Thoracic aorta (tissue), 2 donors: ENCODE measurements at regions not wholly inside any gene's neighbourhood (a gene's known extent, or its start where the extent isn't known, plus 50 kb on each side); places are given as distances from the start of the nearest gene placed in this dataset.

ENCODE experiments used
- ATAC-seq: fragments of 150-250 bp; one replicate; pipeline ENCODE4 v1.8.0; 2017; ENCODE audit warnings: low read depth; ENCODE audit not compliant: insufficient number of reproducible peaks, low FRiP score
- DNase-seq: peaks from one replicate; pipeline ENCODE4 v3.0.0-alpha.2; 2020; ENCODE audit warnings: low spot score
- H3K27ac ChIP-seq, 2 donors: fragments of 200-600 bp; sonication (generic); 1 replicate in 1 of 2; 2 replicates in 1 of 2; pipeline ENCODE4 v1.5.1; 2016; ENCODE audit warnings: mild to moderate bottlenecking in 2 of 2, moderate library complexity in 2 of 2
- H3K27me3 ChIP-seq: fragments of 200-600 bp; sonication (generic); replicated peaks from 2 replicates; pipeline ENCODE4 v1.6.0; 2016; ENCODE audit warnings: mild to moderate bottlenecking; ENCODE audit not compliant: insufficient read depth
- H3K36me3 ChIP-seq: fragments of 200-600 bp; sonication (generic); one replicate; pipeline ENCODE4 v1.5.1; 2016
- H3K4me1 ChIP-seq, 2 donors: fragments of 200-600 bp; sonication (generic); 1 replicate in 1 of 2; 2 replicates in 1 of 2; pipeline versions ENCODE4 v1.5.1 to v1.6.0; 2016; ENCODE audit warnings: low read depth in 2 of 2, mild to moderate bottlenecking in 1 of 2; ENCODE audit not compliant: control insufficient read depth in 1 of 2
- H3K4me3 ChIP-seq: fragments of 200-600 bp; sonication (generic); 2 replicates; pipeline ENCODE4 v1.5.1; 2016; ENCODE audit warnings: mild to moderate bottlenecking
- H3K9me3 ChIP-seq: fragments of 200-600 bp; sonication (generic); 2 replicates; pipeline ENCODE4 v1.5.1; 2016
- CTCF ChIP-seq: fragments of 200-600 bp; sonication (generic); IDR thresholded peaks from one replicate; pipeline ENCODE4 v1.5.1; 2019; ENCODE audit warnings: antibody characterized with exemption

GRCh38 chr6:12383448-12383847, 93.3 kb downstream of the EDN1 start:
- DNase-seq (no peak), ATAC-seq (no peak)
- H3K4me3 ChIP-seq: no peak overlapping the region
- no peak for TF ChIP-seq CTCF
- no peaks in the 10 kb centered on the region for H3K27me3 ChIP-seq
- no peaks in the 10 kb centered on the region for H3K9me3 ChIP-seq
- no peaks in the 10 kb centered on the region for H3K36me3 ChIP-seq
- peaks cover 29 to 40% of the 10 kb centered on the region in 2 donors for H3K4me1 ChIP-seq
- H3K27ac ChIP-seq: peak overlapping the region; percentile 54 to 55

DNA sequence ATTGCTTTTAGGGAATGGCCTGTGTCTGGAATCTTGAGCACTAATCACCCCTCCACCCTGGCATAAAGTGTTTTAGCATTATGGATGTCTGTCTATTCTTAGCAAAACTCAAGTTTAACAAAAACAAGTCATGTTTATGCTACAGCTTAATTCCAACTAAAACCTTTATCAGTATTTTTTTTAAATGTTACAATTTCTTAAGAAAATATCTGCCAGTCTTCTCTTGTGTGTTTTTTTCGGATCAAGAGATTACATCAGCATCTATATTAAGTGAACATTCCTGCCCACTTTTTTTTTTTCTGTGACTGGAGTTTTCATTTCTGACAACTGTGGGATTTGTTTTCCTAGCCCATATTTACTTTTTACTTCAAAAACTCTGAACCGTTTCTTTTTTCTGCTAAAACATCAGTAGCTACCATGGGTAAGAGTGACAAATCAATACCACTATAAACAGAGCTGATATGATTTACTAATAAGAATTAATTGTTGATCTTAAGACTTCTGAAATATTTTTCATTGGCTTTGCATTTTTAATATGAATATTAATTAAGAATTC, 94.3 kb downstream of the EDN1 start:
- Histone ChIP-seq H3K4me1 (peaks cover 29 to 40% of the 10 kb centered on the region in 2 donors), H3K27ac (peak overlapping the region; percentile 54 to 66), H3K9me3 (no peaks in the 10 kb centered on the region), H3K4me3 (no peak overlapping the region), H3K36me3 (no peaks in the 10 kb centered on the region), H3K27me3 (no peaks in the 10 kb centered on the region)
- no peak for DNase-seq
- no peak for TF ChIP-seq CTCF
- ATAC-seq: peak; percentile 39

GRCh38 chr6:12385316-12385715, 95.2 kb downstream of the EDN1 start:
- Histone ChIP-seq H3K4me3 (no peak overlapping the region), H3K9me3 (no peaks in the 10 kb centered on the region), H3K36me3 (no peaks in the 10 kb centered on the region), H3K4me1 (peaks cover 29 to 40% of the 10 kb centered on the region in 2 donors), H3K27me3 (no peaks in the 10 kb centered on the region), H3K27ac (peak overlapping the region in 1 of 2 donors; percentile 54)
- ATAC-seq (no peak), DNase-seq (no peak)
- no peak for TF ChIP-seq CTCF

DNA sequence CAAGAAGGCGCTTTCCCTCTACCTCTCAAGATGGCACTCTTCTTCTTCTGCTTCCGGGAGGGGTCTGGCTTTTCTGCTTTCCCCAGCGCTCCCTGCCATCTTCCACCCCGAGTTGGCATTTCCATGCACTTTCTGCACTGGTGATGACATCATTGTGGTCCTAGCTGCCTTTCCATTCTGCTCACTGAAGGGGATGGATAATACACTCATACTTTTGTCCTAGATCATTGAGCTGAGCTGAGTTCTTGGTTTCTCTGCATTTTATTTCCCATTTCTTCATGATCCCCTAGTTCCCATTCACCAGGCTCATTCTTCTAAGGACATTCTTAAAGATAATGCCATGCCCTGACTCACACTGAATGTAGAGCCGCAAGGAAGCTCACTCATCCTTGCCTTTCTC, 96.7 kb downstream of the EDN1 start:
- no peak for TF ChIP-seq CTCF
- no peaks in the 10 kb centered on the region for H3K27me3 ChIP-seq
- ATAC-seq: no peak
- H3K4me1 ChIP-seq: peaks cover 29 to 40% of the 10 kb centered on the region in 2 donors
- H3K27ac ChIP-seq: no peak overlapping the region
- no peaks in the 10 kb centered on the region for H3K9me3 ChIP-seq
- no peak for DNase-seq
- no peaks in the 10 kb centered on the region for H3K36me3 ChIP-seq
- no peak overlapping the region for H3K4me3 ChIP-seq

- Histone ChIP-seq H3K4me3 (no peak overlapping the region), H3K36me3 (no peaks in the 10 kb centered on the region), H3K27ac (no peak overlapping the region), H3K27me3 (no peaks in the 10 kb centered on the region), H3K4me1 (no peaks in the 10 kb centered on the region), H3K9me3 (no peaks in the 10 kb centered on the region)
- no peak for TF ChIP-seq CTCF
- ATAC-seq (no peak), DNase-seq (no peak)
Observed at GRCh38 chr6:12391472-12391871, 101.3 kb downstream of the EDN1 start.
